ENCODE measurements at regions not wholly inside any gene's neighbourhood (a gene's known extent, or its start where the extent isn't known, plus 50 kb on each side); places are given as distances from the start of the nearest gene placed in this dataset.

DNA sequence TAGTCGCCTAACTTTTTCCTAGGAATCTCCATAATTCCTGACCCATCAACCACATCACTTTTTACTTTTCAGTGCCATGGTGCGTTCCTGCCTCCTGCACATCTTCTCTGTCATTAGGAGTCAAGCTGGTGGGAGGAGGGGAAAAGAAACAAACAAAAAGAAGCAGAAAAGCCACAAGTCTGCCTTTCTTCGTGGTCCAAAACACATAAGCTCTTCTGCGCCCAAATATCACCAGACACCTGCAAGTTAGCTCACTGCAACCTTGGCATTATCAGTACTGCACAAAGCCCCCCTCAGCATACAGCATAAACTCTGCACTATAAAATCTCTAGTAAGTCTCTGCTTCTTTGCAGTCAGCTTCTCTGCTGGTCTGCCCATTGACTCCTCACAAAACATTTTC lies 295.3 kb downstream of the HS3ST3B1 start:
- no peak overlapping the region for H2BK5ac ChIP-seq (ENCODE audit: low read depth, low read length, poor library complexity, severe bottlenecking)
- H3K18ac ChIP-seq (ENCODE audit: low read depth in 1 of 2, low read length in 2 of 2) = no peak overlapping the region
- H3K9ac ChIP-seq (ENCODE audit: low read length) = no peak overlapping the region
- no peaks in the 10 kb centered on the region for H3K36me3 ChIP-seq (ENCODE audit: control insufficient read depth in 1 of 2, insufficient read depth in 2 of 2, low read depth in 1 of 2, low read length in 2 of 2)
- no peak overlapping the region for H3K4ac ChIP-seq (ENCODE audit: low read depth in 1 of 2, low read length in 2 of 2)
- H3K4me3 ChIP-seq (ENCODE audit: insufficient read depth in 1 of 2, low read depth in 1 of 2, low read length in 2 of 2) = no peak overlapping the region
- H2BK120ac ChIP-seq (ENCODE audit: low read depth, low read length) = no peak overlapping the region
- no peak overlapping the region for H2AK5ac ChIP-seq (ENCODE audit: low read length, severe bottlenecking)
- DNase-seq = no peak
- H3K14ac ChIP-seq (ENCODE audit: low read length in 2 of 2) = no peak overlapping the region
- H4K91ac ChIP-seq (ENCODE audit: low read length) = no peak overlapping the region
- H3K27ac ChIP-seq (ENCODE audit: low read length, poor library complexity, severe bottlenecking) = no peak overlapping the region
- H3K79me1 ChIP-seq (replicated peaks; ENCODE audit: low read length, poor library complexity, severe bottlenecking) = no peaks in the 10 kb centered on the region
- no peak overlapping the region for H3K4me2 ChIP-seq (ENCODE audit: low read length, poor library complexity, severe bottlenecking)
- peaks cover 0 to 6% of the 10 kb centered on the region in 2 experiments for H3K27me3 ChIP-seq (ENCODE audit: control insufficient read depth in 1 of 2, insufficient read depth in 1 of 2, low read length in 2 of 2)
- peaks cover 2% of the 10 kb centered on the region for H3K4me1 ChIP-seq (ENCODE audit: control insufficient read depth, insufficient read depth, low read depth, low read length)
- no peak overlapping the region for H3K23ac ChIP-seq (ENCODE audit: low read length in 2 of 2)
- H4K8ac ChIP-seq (ENCODE audit: low read length) = no peak overlapping the region
- H2BK12ac ChIP-seq (ENCODE audit: low read length in 2 of 2) = no peak overlapping the region
- WGBS = 93% methylated on average over 4 of the region's 4 CpGs
- no peak overlapping the region for H2AFZ ChIP-seq (ENCODE audit: low read depth, low read length)
- no peak overlapping the region for H2BK15ac ChIP-seq (ENCODE audit: low read depth, poor library complexity, severe bottlenecking)
- H3K9me3 ChIP-seq (ENCODE audit: control insufficient read depth, low read length) = no peaks in the 10 kb centered on the region

DNA sequence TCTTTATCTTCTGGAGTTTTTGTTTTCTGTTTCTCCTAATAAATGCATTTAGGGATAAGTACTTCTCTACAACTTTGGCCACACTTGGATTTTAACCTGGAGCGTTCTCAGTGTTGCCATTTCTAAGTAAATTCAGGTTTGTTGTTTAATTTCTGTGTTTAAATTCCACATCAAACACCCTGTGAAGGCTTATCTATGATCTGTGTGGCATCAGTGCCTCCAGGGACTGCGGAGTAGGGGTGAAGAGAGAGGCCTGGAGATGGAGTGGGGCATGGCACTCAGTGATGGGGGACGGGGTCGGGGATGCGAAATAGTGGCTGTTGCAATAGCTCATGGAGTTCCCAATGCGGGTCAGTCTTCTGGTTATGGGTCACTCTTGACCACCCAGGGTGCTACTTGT lies 294.8 kb downstream of the HS3ST3B1 start:
- H3K9ac ChIP-seq (ENCODE audit: low read length) = no peak overlapping the region
- H3K9me3 ChIP-seq (ENCODE audit: control insufficient read depth, low read length) = no peaks in the 10 kb centered on the region
- H3K27me3 ChIP-seq (ENCODE audit: control insufficient read depth in 1 of 2, insufficient read depth in 1 of 2, low read length in 2 of 2) = peaks cover 0 to 6% of the 10 kb centered on the region in 2 experiments
- H3K4me1 ChIP-seq (ENCODE audit: control insufficient read depth, insufficient read depth, low read depth, low read length) = peaks cover 2% of the 10 kb centered on the region
- H3K79me1 ChIP-seq (replicated peaks; ENCODE audit: low read length, poor library complexity, severe bottlenecking) = no peaks in the 10 kb centered on the region
- no peak overlapping the region for H3K27ac ChIP-seq (ENCODE audit: low read length, poor library complexity, severe bottlenecking)
- H3K4me2 ChIP-seq (ENCODE audit: low read length, poor library complexity, severe bottlenecking) = no peak overlapping the region
- no peak overlapping the region for H4K91ac ChIP-seq (ENCODE audit: low read length)
- H2BK120ac ChIP-seq (ENCODE audit: low read depth, low read length) = no peak overlapping the region
- no peaks in the 10 kb centered on the region for H3K36me3 ChIP-seq (ENCODE audit: control insufficient read depth in 1 of 2, insufficient read depth in 2 of 2, low read depth in 1 of 2, low read length in 2 of 2)
- no peak overlapping the region for H3K23ac ChIP-seq (ENCODE audit: low read length in 2 of 2)
- H4K8ac ChIP-seq (ENCODE audit: low read length) = no peak overlapping the region
- H2AK5ac ChIP-seq (ENCODE audit: low read length, severe bottlenecking) = no peak overlapping the region
- H3K14ac ChIP-seq (ENCODE audit: low read length in 2 of 2) = no peak overlapping the region
- no peak overlapping the region for H3K4ac ChIP-seq (ENCODE audit: low read depth in 1 of 2, low read length in 2 of 2)
- no peak for DNase-seq
- H2BK5ac ChIP-seq (ENCODE audit: low read depth, low read length, poor library complexity, severe bottlenecking) = no peak overlapping the region
- H3K18ac ChIP-seq (ENCODE audit: low read depth in 1 of 2, low read length in 2 of 2) = no peak overlapping the region
- no peak overlapping the region for H2BK15ac ChIP-seq (ENCODE audit: low read depth, poor library complexity, severe bottlenecking)
- no peak overlapping the region for H2AFZ ChIP-seq (ENCODE audit: low read depth, low read length)
- no peak overlapping the region for H3K4me3 ChIP-seq (ENCODE audit: insufficient read depth in 1 of 2, low read depth in 1 of 2, low read length in 2 of 2)
- 93% methylated on average over 5 of the region's 6 CpGs for WGBS
- H2BK12ac ChIP-seq (ENCODE audit: low read length in 2 of 2) = no peak overlapping the region

DNA sequence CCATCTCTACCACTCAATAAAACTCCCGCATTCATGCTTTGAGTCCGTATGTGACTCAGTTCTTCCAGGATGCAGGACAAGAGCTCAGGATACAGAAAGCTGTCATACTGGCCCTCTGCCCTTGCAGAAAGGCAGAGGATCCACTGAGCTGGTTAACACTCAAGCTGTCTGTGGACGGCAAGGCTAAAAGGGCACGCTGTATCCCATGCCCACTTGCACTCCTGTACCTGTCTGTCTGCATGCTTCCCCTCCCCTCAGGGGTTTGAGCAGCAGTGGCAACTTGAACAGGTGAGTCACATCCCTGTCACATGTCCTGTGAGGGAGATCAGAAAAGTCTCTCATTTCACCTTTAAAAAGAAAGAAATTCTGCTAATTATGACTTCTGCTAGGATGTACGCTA lies 293.8 kb downstream of the HS3ST3B1 start:
- Histone ChIP-seq H3K36me3 (ENCODE audit: control insufficient read depth in 1 of 2, insufficient read depth in 2 of 2, low read depth in 1 of 2, low read length in 2 of 2) (no peaks in the 10 kb centered on the region), H4K91ac (ENCODE audit: low read length) (no peak overlapping the region), H3K4me3 (ENCODE audit: insufficient read depth in 1 of 2, low read depth in 1 of 2, low read length in 2 of 2) (no peak overlapping the region), H2BK5ac (ENCODE audit: low read depth, low read length, poor library complexity, severe bottlenecking) (no peak overlapping the region), H2BK12ac (ENCODE audit: low read length in 2 of 2) (no peak overlapping the region), H2BK120ac (ENCODE audit: low read depth, low read length) (no peak overlapping the region), H3K9me3 (ENCODE audit: control insufficient read depth, low read length) (no peaks in the 10 kb centered on the region), H3K4ac (ENCODE audit: low read depth in 1 of 2, low read length in 2 of 2) (no peak overlapping the region), H3K23ac (ENCODE audit: low read length in 2 of 2) (no peak overlapping the region), H3K27ac (ENCODE audit: low read length, poor library complexity, severe bottlenecking) (no peak overlapping the region), H2AK5ac (ENCODE audit: low read length, severe bottlenecking) (no peak overlapping the region), H3K14ac (ENCODE audit: low read length in 2 of 2) (no peak overlapping the region), H3K79me1 (replicated peaks; ENCODE audit: low read length, poor library complexity, severe bottlenecking) (no peaks in the 10 kb centered on the region), H3K4me1 (ENCODE audit: control insufficient read depth, insufficient read depth, low read depth, low read length) (peaks cover 2% of the 10 kb centered on the region), H3K27me3 (ENCODE audit: control insufficient read depth in 1 of 2, insufficient read depth in 1 of 2, low read length in 2 of 2) (peaks cover 0 to 6% of the 10 kb centered on the region in 2 experiments), H3K4me2 (ENCODE audit: low read length, poor library complexity, severe bottlenecking) (no peak overlapping the region), H3K9ac (ENCODE audit: low read length) (no peak overlapping the region), H2AFZ (ENCODE audit: low read depth, low read length) (no peak overlapping the region), H4K8ac (ENCODE audit: low read length) (no peak overlapping the region), H2BK15ac (ENCODE audit: low read depth, poor library complexity, severe bottlenecking) (no peak overlapping the region), H3K18ac (ENCODE audit: low read depth in 1 of 2, low read length in 2 of 2) (no peak overlapping the region)
- WGBS = 98% methylated on average over 5 of the region's 5 CpGs
- no peak for DNase-seq

DNA sequence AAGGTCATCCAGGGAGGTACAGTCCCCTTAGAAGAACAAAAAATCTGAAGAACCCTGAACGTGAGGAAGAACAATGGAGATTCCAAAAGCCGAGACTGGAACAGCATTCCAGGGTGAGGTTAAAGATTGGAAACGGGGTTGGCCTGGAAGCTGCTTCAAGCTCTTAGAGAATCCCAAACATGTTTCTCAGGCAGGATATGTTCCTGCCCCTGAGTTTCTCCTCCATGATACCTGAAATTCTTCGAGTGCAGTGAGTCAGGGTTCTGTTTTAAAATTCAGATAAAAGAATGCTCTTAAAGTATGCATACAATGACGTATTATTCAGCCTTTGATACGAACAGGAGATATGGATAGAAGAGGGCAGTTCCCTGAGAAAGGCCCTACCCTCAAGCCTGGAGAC lies 293.1 kb downstream of the HS3ST3B1 start:
- no peak overlapping the region for H4K91ac ChIP-seq (ENCODE audit: low read length)
- no peak overlapping the region for H2AFZ ChIP-seq (ENCODE audit: low read depth, low read length)
- no peak overlapping the region for H3K4me2 ChIP-seq (ENCODE audit: low read length, poor library complexity, severe bottlenecking)
- H3K4me1 ChIP-seq (ENCODE audit: control insufficient read depth, insufficient read depth, low read depth, low read length) = peaks cover 2% of the 10 kb centered on the region
- H3K36me3 ChIP-seq (ENCODE audit: control insufficient read depth in 1 of 2, insufficient read depth in 2 of 2, low read depth in 1 of 2, low read length in 2 of 2) = no peaks in the 10 kb centered on the region
- H4K8ac ChIP-seq (ENCODE audit: low read length) = no peak overlapping the region
- H3K27me3 ChIP-seq (ENCODE audit: control insufficient read depth in 1 of 2, insufficient read depth in 1 of 2, low read length in 2 of 2) = peaks cover 0 to 6% of the 10 kb centered on the region in 2 experiments
- no peak overlapping the region for H3K4me3 ChIP-seq (ENCODE audit: insufficient read depth in 1 of 2, low read depth in 1 of 2, low read length in 2 of 2)
- H3K27ac ChIP-seq (ENCODE audit: low read length, poor library complexity, severe bottlenecking) = no peak overlapping the region
- no peaks in the 10 kb centered on the region for H3K79me1 ChIP-seq (replicated peaks; ENCODE audit: low read length, poor library complexity, severe bottlenecking)
- H3K18ac ChIP-seq (ENCODE audit: low read depth in 1 of 2, low read length in 2 of 2) = no peak overlapping the region
- no peak overlapping the region for H2BK5ac ChIP-seq (ENCODE audit: low read depth, low read length, poor library complexity, severe bottlenecking)
- H2AK5ac ChIP-seq (ENCODE audit: low read length, severe bottlenecking) = no peak overlapping the region
- H3K4ac ChIP-seq (ENCODE audit: low read depth in 1 of 2, low read length in 2 of 2) = no peak overlapping the region
- no peak overlapping the region for H3K23ac ChIP-seq (ENCODE audit: low read length in 2 of 2)
- no peak overlapping the region for H2BK12ac ChIP-seq (ENCODE audit: low read length in 2 of 2)
- no peak overlapping the region for H2BK120ac ChIP-seq (ENCODE audit: low read depth, low read length)
- WGBS = 85% methylated on average over 6 of the region's 6 CpGs
- H3K14ac ChIP-seq (ENCODE audit: low read length in 2 of 2) = no peak overlapping the region
- no peak for DNase-seq
- H3K9me3 ChIP-seq (ENCODE audit: control insufficient read depth, low read length) = no peaks in the 10 kb centered on the region
- H3K9ac ChIP-seq (ENCODE audit: low read length) = no peak overlapping the region
- no peak overlapping the region for H2BK15ac ChIP-seq (ENCODE audit: low read depth, poor library complexity, severe bottlenecking)
